Panc1 (cell line): ENCODE measurements at regions not wholly inside any gene's neighbourhood (a gene's known extent, or its start where the extent isn't known, plus 50 kb on each side); places are given as distances from the start of the nearest gene placed in this dataset.

Experiments used
- ATAC-seq: fragments of 200-7000 bp; cut with Tn5 transposase; 2 replicates; pipeline ENCODE4 v1.9.1; 2020; ENCODE audit warnings: mild to moderate bottlenecking, moderate library complexity
- BruUV-seq: library from RNA; stranded (reverse); fragments of 400-500 nt; replicated peaks from 2 replicates; lab custom pipeline; 2021; lab: Mats Ljungman, UMichigan
- CTCF ChIA-PET: fragments of 300-600 bp; sonication (Branson Sonifier 250); formaldehyde crosslinking; loops from one replicate; lab custom pipeline; 2022; ENCODE audit warnings: antibody characterized with exemption; lab: Charles Lee
- POLR2A ChIA-PET: fragments of 300-600 bp; sonication (Branson Sonifier 250); formaldehyde crosslinking; loops from one replicate; lab custom pipeline; 2022; ENCODE audit warnings: antibody characterized with exemption; lab: Charles Lee
- DNase-seq: peaks from one replicate; pipeline ENCODE4 v3.0.0-alpha.2; 2010; ENCODE audit warnings: low read depth, low spot score
- H3K27ac ChIP-seq: 2 replicates; pipeline ENCODE4 v1.5.1; 2011; ENCODE audit warnings: mild to moderate bottlenecking, low read length, inconsistent platforms
- H3K27me3 ChIP-seq: fragments of 200-500 bp; sonication (Bioruptor generic); 2 replicates; pipeline ENCODE4 v1.6.0; 2014; ENCODE audit warnings: low read length, inconsistent platforms; ENCODE audit not compliant: control insufficient read depth, insufficient read depth
- H3K36me3 ChIP-seq: fragments of 200-500 bp; sonication (Bioruptor generic); 2 replicates; pipeline ENCODE4 v1.5.1; 2014; ENCODE audit warnings: inconsistent platforms, mild to moderate bottlenecking, low read length, moderate library complexity; ENCODE audit not compliant: control insufficient read depth, insufficient read depth
- H3K4me1 ChIP-seq: 2 replicates; pipeline ENCODE4 v1.5.1; 2011; ENCODE audit warnings: inconsistent platforms, mild to moderate bottlenecking, low read length, moderate library complexity; ENCODE audit not compliant: control insufficient read depth, insufficient read depth
- H3K4me3 ChIP-seq, 2 experiments: 2 replicates each; pipeline ENCODE4 v1.5.1; 2011 to 2012; ENCODE audit warnings: low read depth in 2 of 2, low read length in 2 of 2, mild to moderate bottlenecking in 2 of 2, inconsistent platforms in 1 of 2, moderate library complexity in 1 of 2
- H3K9me3 ChIP-seq: fragments of 200-500 bp; sonication (Bioruptor generic); 2 replicates; pipeline ENCODE4 v1.5.1; 2014; ENCODE audit warnings: low read depth, mild to moderate bottlenecking, inconsistent platforms, low read length, moderate library complexity; ENCODE audit not compliant: control insufficient read depth, insufficient read depth
- POLR2AphosphoS5 ChIP-seq: IDR thresholded peaks from 2 replicates; pipeline ENCODE4 v1.6.1; 2012; ENCODE audit warnings: mild to moderate bottlenecking, low read depth, low read length, moderate library complexity
- SIN3A ChIP-seq: IDR thresholded peaks from 2 replicates; pipeline ENCODE4 v1.6.1; 2012; ENCODE audit warnings: low read depth, mild to moderate bottlenecking, low read length, moderate library complexity, borderline replicate concordance; ENCODE audit not compliant: insufficient read depth
- TCF7L2 ChIP-seq: IDR thresholded peaks from 2 replicates; pipeline ENCODE4 v1.6.1; 2011; ENCODE audit warnings: mild to moderate bottlenecking, low read depth, low read length, inconsistent platforms
- in situ Hi-C: cut with HindIII; loops from 2 replicates; pipeline ENCODE4 v1.10.0; 2016; ENCODE audit warnings: low sequenced_read_pairs, low pct_unique_long_range_greater_than_20kb
- intact Hi-C: fragments of 100-400 bp; cut with micrococcal nuclease; formaldehyde crosslinking; loops from one replicate; pipeline ENCODE4 v1.10.0; 2022; ENCODE audit not compliant: unreplicated experiment
- TF ChIP-seq, protein P1 (sequence below): fragments of 450-650 bp; IDR thresholded peaks from 2 replicates; pipeline ENCODE4 v1.5.1; 2017; ENCODE audit warnings: mild to moderate bottlenecking
- TF ChIP-seq, protein P2 (sequence below), 2 experiments: IDR thresholded peaks; 2 replicates each; pipeline ENCODE4 v1.6.1; 2011 to 2012; ENCODE audit warnings: low read depth in 2 of 2, control low read depth in 1 of 2, low read length in 1 of 2, mild to moderate bottlenecking in 1 of 2, moderate library complexity in 1 of 2; ENCODE audit not compliant: insufficient read depth in 1 of 2

GRCh38 chr4:179880756-179881155 is 2362.4 kb upstream of the TENM3 start:
- no peak overlapping the region for H3K4me3 ChIP-seq
- POLR2A ChIA-PET = no interaction called here
- no peak for ATAC-seq
- in situ Hi-C loops (no loop called here), intact Hi-C loops (no loop called here)
- H3K4me1 ChIP-seq = no peaks in the 10 kb centered on the region
- H3K36me3 ChIP-seq = no peaks in the 10 kb centered on the region
- H3K27ac ChIP-seq = no peak overlapping the region
- H3K27me3 ChIP-seq = no peaks in the 10 kb centered on the region
- H3K9me3 ChIP-seq = no peaks in the 10 kb centered on the region
- no peak for DNase-seq
- TF ChIP-seq, protein P1, sequence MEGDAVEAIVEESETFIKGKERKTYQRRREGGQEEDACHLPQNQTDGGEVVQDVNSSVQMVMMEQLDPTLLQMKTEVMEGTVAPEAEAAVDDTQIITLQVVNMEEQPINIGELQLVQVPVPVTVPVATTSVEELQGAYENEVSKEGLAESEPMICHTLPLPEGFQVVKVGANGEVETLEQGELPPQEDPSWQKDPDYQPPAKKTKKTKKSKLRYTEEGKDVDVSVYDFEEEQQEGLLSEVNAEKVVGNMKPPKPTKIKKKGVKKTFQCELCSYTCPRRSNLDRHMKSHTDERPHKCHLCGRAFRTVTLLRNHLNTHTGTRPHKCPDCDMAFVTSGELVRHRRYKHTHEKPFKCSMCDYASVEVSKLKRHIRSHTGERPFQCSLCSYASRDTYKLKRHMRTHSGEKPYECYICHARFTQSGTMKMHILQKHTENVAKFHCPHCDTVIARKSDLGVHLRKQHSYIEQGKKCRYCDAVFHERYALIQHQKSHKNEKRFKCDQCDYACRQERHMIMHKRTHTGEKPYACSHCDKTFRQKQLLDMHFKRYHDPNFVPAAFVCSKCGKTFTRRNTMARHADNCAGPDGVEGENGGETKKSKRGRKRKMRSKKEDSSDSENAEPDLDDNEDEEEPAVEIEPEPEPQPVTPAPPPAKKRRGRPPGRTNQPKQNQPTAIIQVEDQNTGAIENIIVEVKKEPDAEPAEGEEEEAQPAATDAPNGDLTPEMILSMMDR = no peak
- TF ChIP-seq, protein P2, sequence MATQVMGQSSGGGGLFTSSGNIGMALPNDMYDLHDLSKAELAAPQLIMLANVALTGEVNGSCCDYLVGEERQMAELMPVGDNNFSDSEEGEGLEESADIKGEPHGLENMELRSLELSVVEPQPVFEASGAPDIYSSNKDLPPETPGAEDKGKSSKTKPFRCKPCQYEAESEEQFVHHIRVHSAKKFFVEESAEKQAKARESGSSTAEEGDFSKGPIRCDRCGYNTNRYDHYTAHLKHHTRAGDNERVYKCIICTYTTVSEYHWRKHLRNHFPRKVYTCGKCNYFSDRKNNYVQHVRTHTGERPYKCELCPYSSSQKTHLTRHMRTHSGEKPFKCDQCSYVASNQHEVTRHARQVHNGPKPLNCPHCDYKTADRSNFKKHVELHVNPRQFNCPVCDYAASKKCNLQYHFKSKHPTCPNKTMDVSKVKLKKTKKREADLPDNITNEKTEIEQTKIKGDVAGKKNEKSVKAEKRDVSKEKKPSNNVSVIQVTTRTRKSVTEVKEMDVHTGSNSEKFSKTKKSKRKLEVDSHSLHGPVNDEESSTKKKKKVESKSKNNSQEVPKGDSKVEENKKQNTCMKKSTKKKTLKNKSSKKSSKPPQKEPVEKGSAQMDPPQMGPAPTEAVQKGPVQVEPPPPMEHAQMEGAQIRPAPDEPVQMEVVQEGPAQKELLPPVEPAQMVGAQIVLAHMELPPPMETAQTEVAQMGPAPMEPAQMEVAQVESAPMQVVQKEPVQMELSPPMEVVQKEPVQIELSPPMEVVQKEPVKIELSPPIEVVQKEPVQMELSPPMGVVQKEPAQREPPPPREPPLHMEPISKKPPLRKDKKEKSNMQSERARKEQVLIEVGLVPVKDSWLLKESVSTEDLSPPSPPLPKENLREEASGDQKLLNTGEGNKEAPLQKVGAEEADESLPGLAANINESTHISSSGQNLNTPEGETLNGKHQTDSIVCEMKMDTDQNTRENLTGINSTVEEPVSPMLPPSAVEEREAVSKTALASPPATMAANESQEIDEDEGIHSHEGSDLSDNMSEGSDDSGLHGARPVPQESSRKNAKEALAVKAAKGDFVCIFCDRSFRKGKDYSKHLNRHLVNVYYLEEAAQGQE (IDR thresholded peaks at IDR 0.05; ENCODE audit: insufficient read depth in 1 of 2, low read depth in 2 of 2, low read length in 1 of 2) = no peak
- no peak for TF ChIP-seq POLR2AphosphoS5
- TF ChIP-seq SIN3A = no peak
- TF ChIP-seq TCF7L2 = no peak
- CTCF ChIA-PET = no interaction called here
- BruUV-seq = no TSS peak

DNA sequence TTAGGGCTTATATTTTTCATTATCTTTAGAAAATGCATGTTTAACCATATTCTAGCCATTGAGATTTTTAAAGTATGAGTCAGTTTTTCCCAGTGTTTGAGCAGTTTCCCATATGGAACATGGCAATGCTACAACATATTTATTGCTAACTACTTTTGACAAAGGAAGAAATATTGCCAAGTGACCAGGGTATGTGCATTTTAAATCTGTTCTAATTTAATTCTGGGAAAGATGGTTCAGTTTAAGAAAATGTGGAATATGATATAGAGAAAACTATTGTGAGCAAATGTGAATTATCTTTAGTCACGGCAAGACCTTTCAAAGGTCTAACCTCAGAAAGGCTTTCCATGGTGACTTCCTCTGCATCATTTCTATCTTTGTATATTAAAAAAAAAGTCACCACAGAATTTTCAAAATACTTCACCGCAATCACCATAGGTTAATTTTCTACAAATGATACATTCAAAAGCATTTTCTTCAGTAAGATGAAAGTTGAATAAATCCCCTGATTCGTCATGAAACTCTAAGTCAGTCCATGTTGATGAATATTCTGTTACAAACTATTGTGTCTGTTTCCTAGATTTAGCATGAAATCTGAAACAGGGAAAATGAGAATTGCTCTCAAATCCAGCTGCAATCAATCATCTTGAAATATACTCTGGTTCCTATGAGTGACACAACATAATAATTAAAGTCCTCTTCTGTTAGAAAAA is 2349.0 kb upstream of the TENM3 start:
- DNase-seq (no peak), ATAC-seq (no peak)
- H3K4me1 ChIP-seq = no peaks in the 10 kb centered on the region
- intact Hi-C loops (no loop called here), in situ Hi-C loops (no loop called here)
- no peaks in the 10 kb centered on the region for H3K27me3 ChIP-seq
- H3K4me3 ChIP-seq = no peak overlapping the region
- POLR2A ChIA-PET = no interaction called here
- H3K9me3 ChIP-seq = no peaks in the 10 kb centered on the region
- BruUV-seq = no TSS peak
- CTCF ChIA-PET = no interaction called here
- H3K36me3 ChIP-seq = no peaks in the 10 kb centered on the region
- H3K27ac ChIP-seq = no peak overlapping the region
- TF ChIP-seq, protein P2 (IDR thresholded peaks at IDR 0.05; ENCODE audit: insufficient read depth in 1 of 2, low read depth in 2 of 2, low read length in 1 of 2) = no peak
- TF ChIP-seq, protein P1 = no peak
- no peak for TF ChIP-seq SIN3A
- no peak for TF ChIP-seq TCF7L2
- no peak for TF ChIP-seq POLR2AphosphoS5
